Gastrocnemius medialis (tissue), 4 donors: ENCODE measurements at regions not wholly inside any gene's neighbourhood (a gene's known extent, or its start where the extent isn't known, plus 50 kb on each side); places are given as distances from the start of the nearest gene placed in this dataset.
"Not testable (repeated sequence)": the region's sequence is repeated elsewhere in the genome, so short reads cannot be mapped to it uniquely, and the experiment has no call there.

Experiments used
- ATAC-seq, 2 donors: fragments of 150-250 bp; one replicate each; pipeline ENCODE4 v1.9.1; 2016
- DNase-seq, 2 donors: peaks; one replicate each; pipeline ENCODE4 v3.0.0-alpha.2; 2019
- H3K27ac ChIP-seq, 4 donors: fragments of 200-600 bp; sonication (generic); 1 replicate in 1 of 4; 2 replicates in 3 of 4; pipeline ENCODE4 v1.5.1; 2016 to 2018; ENCODE audit warnings: mild to moderate bottlenecking in 2 of 4, moderate library complexity in 1 of 4
- H3K27me3 ChIP-seq, 3 donors: fragments of 200-600 bp; sonication (generic) in 2 of 3; 1 replicate in 1 of 3; 2 replicates in 2 of 3; pipeline versions ENCODE4 v1.5.1 to v1.6.0; 2016 to 2019; ENCODE audit warnings: mild to moderate bottlenecking in 1 of 3, moderate library complexity in 1 of 3
- H3K36me3 ChIP-seq, 2 donors: fragments of 200-600 bp; sonication (generic) in 1 of 2; one replicate each; pipeline ENCODE4 v1.5.1; 2017 to 2018
- H3K4me1 ChIP-seq, 2 donors: fragments of 200-600 bp; sonication (generic) in 1 of 2; one replicate each; pipeline ENCODE4 v1.5.1; 2016 to 2017; ENCODE audit warnings: mild to moderate bottlenecking in 2 of 2
- H3K4me3 ChIP-seq, 4 donors: fragments of 200-600 bp; sonication (generic) in 3 of 4; 1 replicate in 1 of 4; 2 replicates in 3 of 4; pipeline ENCODE4 v1.5.1; 2016 to 2019; ENCODE audit warnings: mild to moderate bottlenecking in 2 of 4
- H3K9me3 ChIP-seq, 3 donors: fragments of 200-600 bp; sonication (generic) in 2 of 3; 1 replicate in 1 of 3; 2 replicates in 2 of 3; pipeline ENCODE4 v1.5.1; 2016 to 2019
- POLR2A ChIP-seq, 2 donors: fragments of 450-650 bp; IDR thresholded peaks; one replicate each; pipeline ENCODE4 v1.6.1; 2017; ENCODE audit warnings: antibody characterized with exemption in 2 of 2, mild to moderate bottlenecking in 2 of 2, moderate library complexity in 2 of 2
- in situ Hi-C, 4 donors: fragments of 200-750 bp; cut with MboI; loops; one replicate each; pipeline versions ENCODE4 v1.15.0 to v1.8.0; 2017; ENCODE audit warnings: low sequenced_read_pairs in 4 of 4
- intact Hi-C: fragments of 100-400 bp; cut with DNase I; formaldehyde crosslinking; loops from one replicate; pipeline ENCODE4 v1.15.1; 2023; ENCODE audit warnings: low total_unique reads
- TF ChIP-seq, protein P1 (sequence below), 5 experiments: fragments of 450-650 bp in 3 of 5; fragments of 200-600 bp in 2 of 5; sonication (generic) in 2 of 5; IDR thresholded peaks in 4 of 5; conservative IDR thresholded peaks in 1 of 5; 1 replicate in 4 of 5; 2 replicates in 1 of 5; pipeline ENCODE4 v1.5.1; 2016 to 2019; ENCODE audit warnings: antibody characterized with exemption in 5 of 5, mild to moderate bottlenecking in 3 of 5, moderate library complexity in 3 of 5

DNA sequence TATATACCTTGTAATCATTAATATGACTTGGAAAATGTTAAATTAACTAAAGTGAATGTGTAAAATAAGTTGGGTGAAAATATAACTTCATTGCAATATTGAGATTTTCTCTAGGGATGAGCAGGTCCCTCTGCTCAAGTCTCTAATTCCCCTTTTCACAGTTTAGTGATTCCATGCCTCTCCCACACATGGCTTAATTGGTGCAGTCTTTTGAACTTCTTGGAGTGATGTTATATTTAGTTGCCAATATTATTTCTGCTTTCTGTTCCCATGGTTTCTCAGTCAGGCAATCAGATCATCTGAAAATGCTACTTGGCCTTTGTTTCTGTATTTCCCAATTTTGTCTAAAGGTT, 233.7 kb upstream of the SPOPL start:
- no peaks in the 10 kb centered on the region for H3K36me3 ChIP-seq
- no peak overlapping the region for H3K27ac ChIP-seq
- no peaks in the 10 kb centered on the region for H3K9me3 ChIP-seq
- in situ Hi-C loops (no loop called here), intact Hi-C loops (no loop called here)
- ATAC-seq = no peak
- DNase-seq = no peak
- H3K4me3 ChIP-seq = no peak overlapping the region
- H3K4me1 ChIP-seq = no peaks in the 10 kb centered on the region
- TF ChIP-seq, protein P1, sequence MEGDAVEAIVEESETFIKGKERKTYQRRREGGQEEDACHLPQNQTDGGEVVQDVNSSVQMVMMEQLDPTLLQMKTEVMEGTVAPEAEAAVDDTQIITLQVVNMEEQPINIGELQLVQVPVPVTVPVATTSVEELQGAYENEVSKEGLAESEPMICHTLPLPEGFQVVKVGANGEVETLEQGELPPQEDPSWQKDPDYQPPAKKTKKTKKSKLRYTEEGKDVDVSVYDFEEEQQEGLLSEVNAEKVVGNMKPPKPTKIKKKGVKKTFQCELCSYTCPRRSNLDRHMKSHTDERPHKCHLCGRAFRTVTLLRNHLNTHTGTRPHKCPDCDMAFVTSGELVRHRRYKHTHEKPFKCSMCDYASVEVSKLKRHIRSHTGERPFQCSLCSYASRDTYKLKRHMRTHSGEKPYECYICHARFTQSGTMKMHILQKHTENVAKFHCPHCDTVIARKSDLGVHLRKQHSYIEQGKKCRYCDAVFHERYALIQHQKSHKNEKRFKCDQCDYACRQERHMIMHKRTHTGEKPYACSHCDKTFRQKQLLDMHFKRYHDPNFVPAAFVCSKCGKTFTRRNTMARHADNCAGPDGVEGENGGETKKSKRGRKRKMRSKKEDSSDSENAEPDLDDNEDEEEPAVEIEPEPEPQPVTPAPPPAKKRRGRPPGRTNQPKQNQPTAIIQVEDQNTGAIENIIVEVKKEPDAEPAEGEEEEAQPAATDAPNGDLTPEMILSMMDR (IDR thresholded peaks at IDR 0.05 in 4 of 5, conservative IDR thresholded peaks at IDR 0.05 in 1 of 5) = no peak
- TF ChIP-seq POLR2A (IDR thresholded peaks at IDR 0.05) = no peak
- H3K27me3 ChIP-seq = no peaks in the 10 kb centered on the region

- intact Hi-C loops = no loop called here
- TF ChIP-seq, protein P1 (IDR thresholded peaks at IDR 0.05 in 4 of 5, conservative IDR thresholded peaks at IDR 0.05 in 1 of 5) = no peak
- no peak for TF ChIP-seq POLR2A (IDR thresholded peaks at IDR 0.05)
- Histone ChIP-seq H3K27ac (no peak overlapping the region), H3K27me3 (no peaks in the 10 kb centered on the region), H3K36me3 (no peaks in the 10 kb centered on the region), H3K9me3 (no peaks in the 10 kb centered on the region), H3K4me3 (no peak overlapping the region), H3K4me1 (no peaks in the 10 kb centered on the region)
- ATAC-seq (no peak), DNase-seq (no peak)
- in situ Hi-C loops = no loop called here
Measured at GRCh38 chr2:138269765-138270164, 231.8 kb upstream of the SPOPL start.

DNA sequence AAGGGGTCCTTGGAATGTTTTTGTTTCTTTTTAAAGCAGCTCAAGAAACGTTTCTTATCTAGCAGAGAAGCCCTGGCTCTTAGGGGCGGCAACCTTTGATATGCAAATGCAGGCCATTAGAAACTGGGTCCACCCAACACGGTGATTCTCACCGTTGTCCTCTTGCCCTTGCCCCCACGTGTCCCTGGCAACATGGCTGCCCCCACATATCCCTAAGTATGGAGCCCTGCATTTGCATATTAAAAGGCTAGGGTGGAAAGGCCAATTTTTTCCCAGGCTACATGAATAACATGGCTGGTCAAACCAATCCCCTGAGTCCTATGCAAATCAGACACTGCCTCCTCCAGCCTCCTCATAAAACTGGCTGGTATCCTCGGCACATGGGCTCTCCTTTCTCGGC, 230.1 kb upstream of the SPOPL start:
- intact Hi-C loops = no loop called here
- no peak overlapping the region for H3K27ac ChIP-seq
- H3K4me3 ChIP-seq = no peak overlapping the region
- in situ Hi-C loops = no loop called here
- DNase-seq (no peak), ATAC-seq (no peak)
- H3K9me3 ChIP-seq = no peaks in the 10 kb centered on the region
- no peaks in the 10 kb centered on the region for H3K36me3 ChIP-seq
- no peaks in the 10 kb centered on the region for H3K27me3 ChIP-seq
- TF ChIP-seq, protein P1 (IDR thresholded peaks at IDR 0.05 in 4 of 5, conservative IDR thresholded peaks at IDR 0.05 in 1 of 5) = no peak
- no peak for TF ChIP-seq POLR2A (IDR thresholded peaks at IDR 0.05)
- no peaks in the 10 kb centered on the region for H3K4me1 ChIP-seq

DNA sequence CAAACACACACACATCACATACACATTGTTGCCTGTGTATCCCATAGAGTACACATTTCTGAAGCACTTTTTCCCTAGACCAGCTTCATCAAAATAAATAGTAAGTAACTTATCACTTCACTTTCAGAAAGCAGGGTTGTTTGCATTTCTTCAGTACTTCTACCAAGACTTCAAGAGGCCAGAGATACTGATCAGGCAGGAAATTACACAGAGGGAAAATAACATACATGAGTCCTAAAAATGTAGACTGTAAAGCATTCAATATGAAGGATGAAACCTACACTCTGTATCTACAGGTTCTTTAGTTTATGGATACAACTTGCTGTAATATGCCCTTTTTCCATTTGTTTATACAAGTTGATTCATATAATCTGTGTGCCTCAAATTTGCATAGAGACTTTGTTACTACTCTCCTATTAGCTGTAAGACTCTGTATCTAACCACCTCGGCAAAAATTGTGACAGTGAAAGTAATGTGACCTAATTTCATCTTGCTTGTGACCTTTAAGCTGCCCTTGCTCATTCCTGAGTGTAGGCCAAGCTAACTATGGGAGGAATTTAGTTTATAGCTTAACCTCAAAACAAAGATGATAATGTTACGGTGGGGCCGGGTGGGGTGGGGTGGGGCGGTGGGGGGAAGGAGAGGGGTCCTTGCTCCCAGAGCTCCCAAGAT, 228.9 kb upstream of the SPOPL start:
- ATAC-seq = no peak

DNA sequence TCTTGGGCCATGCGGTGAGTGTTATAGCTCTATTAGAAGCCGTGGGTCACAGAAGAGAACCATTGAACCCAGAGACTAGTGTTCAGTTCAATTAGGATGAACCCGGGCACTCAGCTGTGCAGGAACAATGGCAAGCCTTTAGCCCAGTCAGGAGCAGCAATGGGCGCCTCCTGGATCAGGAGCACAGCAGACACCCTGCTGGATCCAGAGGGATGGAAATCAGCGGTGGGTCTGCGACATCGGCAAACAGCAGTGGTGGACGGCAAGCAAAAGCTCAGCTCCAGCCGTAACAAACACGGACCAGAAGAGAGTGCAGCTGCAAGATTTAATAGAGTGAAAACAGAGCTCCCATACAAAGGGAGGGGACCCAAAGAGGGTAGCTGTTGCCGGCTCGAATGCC, 228.3 kb upstream of the SPOPL start:
- H3K27ac ChIP-seq, DNase-seq, H3K4me1 ChIP-seq, H3K4me3 ChIP-seq, ATAC-seq, H3K36me3 ChIP-seq, H3K27me3 ChIP-seq, intact Hi-C loops, H3K9me3 ChIP-seq, in situ Hi-C loops: not testable (repeated sequence)

More for the DNA sequence above, 228.9 kb upstream of the SPOPL start:
- intact Hi-C loops = no loop called here
- no peak overlapping the region for H3K27ac ChIP-seq
- in situ Hi-C loops = no loop called here
- no peak for DNase-seq
- no peaks in the 10 kb centered on the region for H3K36me3 ChIP-seq
- no peaks in the 10 kb centered on the region for H3K27me3 ChIP-seq
- no peak overlapping the region for H3K4me3 ChIP-seq
- no peaks in the 10 kb centered on the region for H3K9me3 ChIP-seq
- TF ChIP-seq, protein P1 (IDR thresholded peaks at IDR 0.05 in 4 of 5, conservative IDR thresholded peaks at IDR 0.05 in 1 of 5) = no peak
- H3K4me1 ChIP-seq = no peaks in the 10 kb centered on the region
